Keratinocyte (primary cell): ENCODE measurements at regions not wholly inside any gene's neighbourhood (a gene's known extent, or its start where the extent isn't known, plus 50 kb on each side); places are given as distances from the start of the nearest gene placed in this dataset.

Source experiments
- EZH2 ChIP-seq: IDR thresholded peaks from one replicate; pipeline ENCODE4 v1.6.1; 2012; ENCODE audit warnings: inconsistent platforms, mild to moderate bottlenecking, low read length, moderate library complexity
- TF ChIP-seq, protein P1 (sequence below), 3 experiments: IDR thresholded peaks in 1 of 3; conservative IDR thresholded peaks in 1 of 3; optimal IDR thresholded peaks in 1 of 3; 2 replicates in 2 of 3; 3 replicates in 1 of 3; pipeline versions ENCODE3 to v1.5.1; 2011; ENCODE audit warnings: low read length in 3 of 3, mild to moderate bottlenecking in 3 of 3, moderate library complexity in 2 of 3, control low read depth in 1 of 3, inconsistent platforms in 1 of 3; ENCODE audit not compliant: insufficient read depth in 2 of 3; ENCODE audit errors: extremely low read depth in 1 of 3

DNA sequence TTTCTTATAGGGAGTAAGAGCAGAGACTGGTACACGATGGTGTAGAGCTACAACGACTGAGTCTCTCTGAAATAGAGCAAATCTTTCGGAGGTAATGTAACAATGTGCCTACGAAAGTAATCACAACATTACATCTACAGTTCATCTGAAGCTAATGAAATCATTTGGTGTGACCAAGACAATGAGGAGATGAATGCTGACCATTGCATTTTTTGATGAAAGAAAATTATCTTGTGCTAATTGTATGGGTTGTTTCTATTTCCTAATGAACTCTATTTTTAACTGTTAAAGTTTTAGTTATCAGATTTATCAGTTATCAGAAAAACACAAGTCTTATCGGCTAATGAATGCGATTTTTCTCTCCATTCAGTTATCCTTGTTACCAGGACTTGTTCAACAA lies 913.4 kb downstream of the SLITRK6 start:
- TF ChIP-seq, protein P1, sequence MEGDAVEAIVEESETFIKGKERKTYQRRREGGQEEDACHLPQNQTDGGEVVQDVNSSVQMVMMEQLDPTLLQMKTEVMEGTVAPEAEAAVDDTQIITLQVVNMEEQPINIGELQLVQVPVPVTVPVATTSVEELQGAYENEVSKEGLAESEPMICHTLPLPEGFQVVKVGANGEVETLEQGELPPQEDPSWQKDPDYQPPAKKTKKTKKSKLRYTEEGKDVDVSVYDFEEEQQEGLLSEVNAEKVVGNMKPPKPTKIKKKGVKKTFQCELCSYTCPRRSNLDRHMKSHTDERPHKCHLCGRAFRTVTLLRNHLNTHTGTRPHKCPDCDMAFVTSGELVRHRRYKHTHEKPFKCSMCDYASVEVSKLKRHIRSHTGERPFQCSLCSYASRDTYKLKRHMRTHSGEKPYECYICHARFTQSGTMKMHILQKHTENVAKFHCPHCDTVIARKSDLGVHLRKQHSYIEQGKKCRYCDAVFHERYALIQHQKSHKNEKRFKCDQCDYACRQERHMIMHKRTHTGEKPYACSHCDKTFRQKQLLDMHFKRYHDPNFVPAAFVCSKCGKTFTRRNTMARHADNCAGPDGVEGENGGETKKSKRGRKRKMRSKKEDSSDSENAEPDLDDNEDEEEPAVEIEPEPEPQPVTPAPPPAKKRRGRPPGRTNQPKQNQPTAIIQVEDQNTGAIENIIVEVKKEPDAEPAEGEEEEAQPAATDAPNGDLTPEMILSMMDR (optimal IDR thresholded peaks at IDR 0.05 in 1 of 3, IDR thresholded peaks at IDR 0.05 in 1 of 3, conservative IDR thresholded peaks at IDR 0.05 in 1 of 3; ENCODE audit: extremely low read depth in 1 of 3, insufficient read depth in 2 of 3, low read length in 3 of 3), result no peak
- no peak for TF ChIP-seq EZH2
